ENCODE measurements at regions not wholly inside any gene's neighbourhood (a gene's known extent, or its start where the extent isn't known, plus 50 kb on each side); places are given as distances from the start of the nearest gene placed in this dataset.
"Not testable (repeated sequence)": the region's sequence is repeated elsewhere in the genome, so short reads cannot be mapped to it uniquely, and the experiment has no call there.

DNA sequence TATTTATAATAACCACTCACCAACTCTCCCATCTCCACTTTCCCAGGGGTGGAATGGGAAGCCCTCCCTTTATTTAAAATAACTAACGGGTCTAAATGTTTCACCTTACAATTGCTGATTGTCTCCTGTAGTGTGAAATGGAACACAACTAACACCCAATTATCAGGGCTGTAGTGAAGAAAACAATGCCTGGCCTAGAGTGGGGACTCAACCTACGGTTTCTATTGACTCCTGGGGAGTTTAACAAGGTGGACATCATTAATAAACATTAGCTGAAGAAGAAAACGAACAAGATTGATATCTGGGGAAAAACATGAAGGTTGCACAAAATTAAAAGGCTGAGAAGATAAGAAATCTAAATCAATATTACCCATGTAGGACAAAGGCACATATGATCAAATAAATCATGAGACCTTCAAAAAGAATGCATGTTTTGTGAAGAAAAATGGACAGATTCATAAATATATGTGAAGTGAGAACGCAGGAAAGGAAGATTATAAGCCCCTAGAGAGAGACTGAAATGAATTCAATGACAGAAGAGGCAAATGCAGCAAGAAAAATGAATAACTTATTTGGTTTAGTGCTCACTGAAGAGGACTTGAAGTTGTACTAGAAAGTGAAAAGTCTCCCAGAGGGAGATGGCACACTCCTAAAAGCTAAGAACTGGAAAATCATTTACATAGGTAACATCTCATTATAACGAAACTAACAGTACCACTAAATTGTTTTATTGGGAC lies 593.0 kb upstream of the AADAT start:
- DNase-seq, result no peak

DNA sequence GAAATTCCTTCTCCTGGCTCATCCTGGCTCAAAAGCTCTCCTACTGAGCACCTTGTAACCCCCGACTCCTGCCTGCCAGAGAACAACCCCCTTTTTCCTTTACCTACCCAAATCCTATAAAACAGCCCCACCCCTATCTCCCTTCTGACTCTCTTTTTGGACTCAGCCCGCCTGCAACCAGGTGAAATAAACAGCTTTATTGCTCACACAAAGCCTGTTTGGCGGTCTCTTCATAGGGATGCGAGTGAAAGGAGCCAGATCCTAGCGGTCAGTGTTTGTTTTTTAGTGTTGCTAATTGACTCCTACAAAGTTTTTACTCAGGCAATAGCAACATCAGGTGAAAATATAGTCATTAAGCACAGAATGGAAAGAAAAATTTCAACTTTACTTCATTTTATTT lies 592.3 kb upstream of the AADAT start:
- not testable (repeated sequence) for DNase-seq

DNA sequence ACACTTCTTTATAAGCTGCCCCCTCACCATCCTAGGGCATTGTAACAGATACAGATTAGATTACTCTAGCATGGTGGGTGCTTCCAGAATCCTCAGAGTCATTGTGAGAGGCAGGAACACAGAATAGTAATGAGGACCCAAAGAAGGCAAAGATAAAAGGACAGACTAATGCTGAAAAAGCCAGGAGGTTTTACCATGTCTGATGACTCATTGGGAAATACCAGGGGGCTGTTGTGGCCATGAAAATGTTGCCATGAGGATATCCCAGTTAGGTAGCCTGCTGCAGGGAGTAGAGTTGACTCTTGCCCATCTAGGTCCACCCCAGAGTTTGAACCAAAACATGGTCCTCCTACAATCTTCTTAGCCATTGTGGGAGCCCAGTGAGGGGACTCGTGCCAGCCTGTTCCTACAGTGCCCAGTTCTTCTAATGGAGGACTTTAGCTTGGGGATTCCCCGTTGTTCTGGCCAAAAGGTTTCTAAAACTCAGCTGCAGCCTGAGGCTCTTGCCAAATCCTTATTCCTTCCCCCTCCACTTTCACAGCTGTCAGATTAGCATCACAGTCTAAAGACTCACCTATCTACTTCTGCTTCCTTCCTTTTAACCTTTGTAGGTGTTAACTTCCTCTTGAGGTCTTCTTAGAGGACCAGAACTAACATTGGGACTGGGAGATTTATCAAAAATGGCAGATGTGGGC lies 586.0 kb upstream of the AADAT start:
- DNase-seq, result no peak

DNA sequence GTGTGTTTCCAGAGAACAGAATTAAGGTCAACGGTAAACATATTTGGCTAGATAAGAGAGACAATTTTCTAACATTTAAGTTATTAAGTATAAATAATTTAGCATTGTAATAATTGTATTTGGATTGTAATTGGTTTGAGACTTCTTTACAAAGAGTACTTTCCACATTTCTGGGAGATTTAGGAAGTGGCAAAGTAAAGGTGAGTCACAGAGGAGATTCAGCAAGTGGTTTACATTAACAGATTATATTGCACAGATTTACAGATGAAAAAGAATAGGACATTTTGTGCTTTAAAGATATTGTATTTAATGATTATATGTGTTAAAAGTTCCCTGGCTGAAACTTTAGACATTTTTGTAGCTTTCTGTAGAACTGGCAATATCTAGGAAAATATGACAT lies 584.4 kb upstream of the AADAT start:
- DNase-seq, result no peak

DNA sequence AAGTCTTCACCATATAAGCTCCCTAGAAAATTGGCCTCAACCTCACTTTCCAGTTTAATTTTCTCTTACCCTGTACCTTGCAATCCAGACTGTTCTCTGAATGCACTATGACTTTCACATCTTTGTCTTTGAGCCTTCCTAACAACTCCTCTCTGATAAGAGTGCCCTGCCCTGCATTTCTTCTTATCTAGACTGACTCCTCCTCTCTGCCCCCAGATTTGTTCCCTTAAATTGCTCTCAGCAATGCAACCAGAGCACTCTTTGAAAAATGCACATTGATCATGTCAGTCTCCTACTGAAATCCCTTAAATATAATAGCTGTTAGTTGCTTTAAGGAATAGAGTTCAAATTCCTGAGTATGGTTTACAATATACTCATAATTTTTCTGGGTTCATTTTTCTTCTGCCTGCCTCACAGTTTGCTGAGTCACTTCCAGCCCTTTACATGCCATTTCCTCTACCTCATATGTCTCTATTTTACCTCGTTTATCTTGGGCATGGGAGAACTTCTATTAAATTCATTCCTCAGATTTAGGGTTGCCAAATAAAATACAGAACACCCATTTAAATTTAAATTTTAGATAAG lies 582.7 kb upstream of the AADAT start:
- no peak for DNase-seq

DNA sequence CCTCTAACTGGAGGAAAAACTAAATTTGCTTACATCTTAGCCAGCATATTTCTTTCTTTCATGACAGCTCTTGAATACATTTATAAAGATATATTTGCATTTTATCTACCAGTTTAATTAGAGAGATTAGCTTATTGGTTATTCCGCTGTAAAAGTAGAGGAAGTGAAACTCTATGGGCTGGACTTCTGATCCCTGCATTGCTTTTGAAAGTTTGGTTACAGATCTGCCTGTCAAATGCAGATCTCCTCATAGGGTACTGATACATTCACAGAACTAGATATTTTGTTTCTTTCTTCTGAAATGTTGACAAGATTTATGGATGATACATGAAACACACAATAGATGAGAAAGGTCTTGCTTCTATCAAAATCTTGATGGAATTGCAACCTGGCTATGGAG lies 581.4 kb upstream of the AADAT start:
- no peak for DNase-seq

DNA sequence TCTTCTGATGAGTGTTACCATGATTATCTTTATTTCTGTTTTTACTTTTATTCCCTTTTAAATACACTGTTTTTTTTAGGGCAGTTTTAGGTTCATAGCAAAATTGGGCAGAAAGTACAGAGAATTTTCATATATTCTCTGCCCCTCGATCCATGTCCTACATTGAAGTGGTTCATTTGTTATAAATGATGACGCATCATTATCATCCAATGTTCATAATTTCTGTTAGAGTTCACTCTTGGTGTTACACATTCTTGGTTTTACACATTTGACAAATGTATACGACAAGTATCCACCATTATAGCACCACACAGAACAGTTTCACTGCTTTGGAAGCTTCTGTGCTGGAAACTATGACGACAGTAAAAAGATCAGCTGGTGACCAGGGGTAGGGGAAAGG lies 578.1 kb upstream of the AADAT start:
- DNase-seq, result no peak

DNA sequence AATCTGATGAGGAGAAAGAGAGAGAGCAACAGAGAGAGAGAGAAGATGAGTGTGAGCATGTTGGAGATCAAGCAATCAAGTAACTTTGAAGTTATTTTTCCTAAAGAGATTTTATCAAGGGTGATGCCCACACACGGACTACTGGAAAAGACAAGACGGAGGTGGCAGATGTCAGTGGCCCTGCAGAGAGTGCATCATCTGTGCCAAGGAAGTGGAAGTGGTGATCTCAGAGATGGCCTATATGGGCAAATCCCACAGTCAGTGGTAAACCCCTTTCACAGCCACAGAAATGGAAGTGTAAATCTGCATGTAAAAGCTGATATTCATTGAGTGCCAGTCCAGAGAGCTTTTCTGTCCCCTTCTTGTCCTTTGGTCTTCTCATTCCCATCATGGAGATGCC lies 577.2 kb upstream of the AADAT start:
- DNase-seq, result no peak

DNA sequence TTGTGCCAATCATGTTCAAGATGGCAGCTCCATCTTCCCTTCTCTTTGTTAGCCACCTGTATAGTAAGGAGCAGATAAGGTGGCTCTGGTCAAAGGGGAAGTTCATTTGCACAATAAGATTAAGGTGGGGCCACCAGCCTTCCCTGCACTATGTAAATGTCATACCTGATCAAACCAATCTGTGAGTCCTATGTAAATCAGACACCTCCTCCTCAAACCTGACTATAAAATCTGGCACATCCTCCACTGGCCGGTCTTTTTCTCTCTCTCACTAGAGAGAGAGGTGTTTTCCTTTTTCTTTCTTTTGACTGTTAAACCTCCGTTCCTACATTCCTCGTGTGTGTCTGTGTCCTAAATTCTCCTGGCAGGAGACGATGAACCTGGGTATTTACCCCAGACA lies 572.5 kb upstream of the AADAT start:
- no peak for DNase-seq

DNA sequence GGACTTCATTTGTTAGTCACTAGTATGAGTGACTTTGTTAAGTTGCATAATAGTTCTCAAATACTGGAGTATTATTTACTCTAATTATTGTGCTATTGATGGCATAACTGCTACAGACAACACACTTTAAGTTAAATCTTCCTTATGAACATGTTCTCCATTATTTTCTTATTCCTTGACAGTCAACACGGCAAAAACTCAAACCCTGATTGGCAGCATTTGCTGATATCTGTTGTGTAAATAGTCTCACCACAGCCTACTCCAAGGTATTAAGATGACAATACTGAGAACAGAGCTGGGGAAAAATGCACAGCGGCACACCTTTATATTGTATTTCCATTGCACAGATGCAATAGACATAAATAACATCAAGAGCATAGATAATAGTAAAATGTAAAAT lies 568.0 kb upstream of the AADAT start:
- DNase-seq, result no peak

DNA sequence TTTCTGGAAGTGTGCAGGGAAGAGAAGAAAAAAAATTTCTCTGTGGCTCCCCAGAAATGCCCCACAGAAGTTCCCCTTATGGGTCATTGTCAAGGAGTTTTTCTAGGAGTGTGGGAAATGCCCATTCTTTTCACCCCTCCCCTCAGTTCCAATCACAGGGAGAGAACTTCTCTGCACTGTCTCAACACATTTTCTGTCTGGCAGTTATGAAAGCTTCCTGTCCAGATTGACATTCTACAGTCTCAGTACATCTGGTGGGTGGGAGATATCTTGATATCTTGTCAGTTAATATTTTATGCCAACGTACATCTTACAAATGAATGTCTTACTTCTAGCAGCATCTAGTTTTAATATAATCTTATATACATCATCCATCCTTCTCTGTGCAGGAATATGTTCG lies 566.8 kb upstream of the AADAT start:
- DNase-seq, result no peak

DNA sequence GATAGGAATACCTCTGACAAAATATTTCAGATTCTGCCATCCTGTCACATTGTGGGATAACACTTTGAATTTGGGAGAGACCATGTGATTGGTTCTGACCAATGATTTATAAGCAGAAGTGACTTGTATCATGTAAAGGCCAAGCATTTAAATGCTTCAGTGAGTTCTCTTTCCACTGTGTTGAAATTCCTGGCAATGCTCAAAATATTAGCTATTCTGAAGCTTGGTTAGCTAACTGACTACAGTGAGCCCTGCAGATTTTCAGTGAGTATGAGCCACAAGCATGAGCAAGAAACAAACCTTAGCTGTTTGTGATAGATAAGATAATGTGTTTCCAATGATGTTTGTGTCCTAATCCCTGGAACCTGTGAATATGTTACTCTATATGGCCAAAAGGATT lies 562.8 kb upstream of the AADAT start:
- no peak for DNase-seq

DNA sequence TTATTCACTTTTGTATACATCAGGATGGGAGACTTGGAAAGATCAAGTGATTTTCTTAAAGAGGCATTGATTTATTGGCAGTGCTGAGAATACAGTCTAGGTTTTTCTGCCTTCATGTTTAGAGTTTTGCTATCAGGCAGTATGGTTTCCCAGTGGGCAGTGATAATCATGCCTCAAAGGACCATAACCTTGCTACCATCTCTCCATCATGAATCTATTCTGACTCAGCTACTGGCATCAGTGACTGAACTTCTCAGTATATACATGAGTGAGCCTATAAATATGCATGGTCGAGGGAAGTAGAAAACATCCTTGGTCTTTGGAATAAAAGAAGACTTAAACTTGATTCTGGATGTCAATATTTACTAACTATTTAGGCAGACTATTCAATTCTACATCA lies 562.0 kb upstream of the AADAT start:
- no peak for DNase-seq

DNA sequence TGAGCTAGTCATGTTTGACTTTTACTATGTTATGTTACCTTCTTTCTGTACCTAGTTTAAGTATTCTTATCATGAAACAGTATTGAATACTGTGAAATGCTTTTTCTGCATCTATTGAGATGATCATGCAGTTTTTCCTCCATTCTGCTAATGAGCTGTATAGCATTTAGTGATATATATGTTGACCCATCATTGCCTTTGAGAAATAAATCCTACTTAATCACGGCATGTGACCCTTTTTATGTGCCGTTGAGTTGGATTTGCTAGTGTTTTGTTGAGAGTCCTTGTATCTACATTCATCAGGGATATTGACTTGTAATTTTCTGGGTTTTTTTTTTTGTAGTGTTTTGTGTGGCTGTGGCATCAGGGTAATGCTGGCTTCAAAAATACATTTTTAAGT lies 537.7 kb upstream of the AADAT start:
- no peak for DNase-seq

DNA sequence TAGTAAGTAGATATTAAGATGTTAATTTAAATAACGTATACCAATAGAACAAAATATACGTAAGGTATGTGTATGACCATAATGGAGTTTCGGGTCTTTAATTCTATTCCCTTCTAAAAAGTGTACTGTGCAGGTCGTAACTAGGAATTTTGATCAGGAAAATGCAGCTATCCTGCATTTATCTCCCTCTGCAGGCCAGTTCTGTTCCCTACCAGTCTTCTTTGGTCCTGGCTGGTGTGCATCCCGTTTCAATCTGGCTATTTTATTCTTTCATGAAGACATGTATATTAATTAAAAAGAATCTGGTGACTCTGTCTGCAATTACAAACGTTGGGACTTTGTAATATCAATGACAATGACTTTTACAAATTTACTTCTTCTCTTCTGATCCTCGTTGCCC lies 534.1 kb upstream of the AADAT start:
- no peak for DNase-seq

DNA sequence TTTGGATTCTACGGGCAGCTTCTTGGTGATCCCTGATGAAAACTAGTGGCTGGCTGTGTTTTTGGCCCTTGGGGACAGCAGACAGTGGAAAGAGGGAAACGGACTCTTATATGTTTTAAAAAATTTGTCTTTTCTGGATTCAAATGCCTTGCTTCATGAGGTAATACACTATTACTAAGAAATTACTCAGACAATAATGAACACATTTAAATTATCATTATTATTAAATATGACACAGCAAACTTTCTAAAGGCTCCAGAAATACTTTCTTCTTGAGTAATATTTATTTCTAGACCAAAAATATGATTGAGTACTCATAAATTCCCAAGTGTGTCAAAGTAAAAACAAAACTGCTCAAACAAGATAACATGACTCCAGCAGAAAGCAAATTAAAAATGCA lies 520.7 kb upstream of the AADAT start:
- DNase-seq, result no peak

DNA sequence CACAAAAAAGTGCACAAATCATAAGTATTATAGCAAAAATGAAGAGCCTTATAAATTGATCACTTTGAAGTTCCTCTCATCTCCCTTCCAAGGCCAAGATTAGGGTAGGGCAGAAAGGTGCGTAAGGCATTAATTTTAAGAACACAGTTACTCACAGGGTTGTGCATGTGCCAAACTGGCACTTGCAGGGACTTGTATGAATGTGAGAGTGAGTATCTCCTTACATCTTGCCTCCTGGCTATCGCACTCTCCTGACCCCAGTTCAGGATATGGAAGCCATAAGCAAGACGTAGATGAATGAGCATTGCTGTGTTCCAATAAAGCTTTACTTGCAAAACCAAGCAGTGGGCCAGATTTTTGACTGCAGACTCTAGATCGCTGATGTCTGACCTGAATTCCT lies 510.1 kb upstream of the AADAT start:
- no peak for DNase-seq

DNA sequence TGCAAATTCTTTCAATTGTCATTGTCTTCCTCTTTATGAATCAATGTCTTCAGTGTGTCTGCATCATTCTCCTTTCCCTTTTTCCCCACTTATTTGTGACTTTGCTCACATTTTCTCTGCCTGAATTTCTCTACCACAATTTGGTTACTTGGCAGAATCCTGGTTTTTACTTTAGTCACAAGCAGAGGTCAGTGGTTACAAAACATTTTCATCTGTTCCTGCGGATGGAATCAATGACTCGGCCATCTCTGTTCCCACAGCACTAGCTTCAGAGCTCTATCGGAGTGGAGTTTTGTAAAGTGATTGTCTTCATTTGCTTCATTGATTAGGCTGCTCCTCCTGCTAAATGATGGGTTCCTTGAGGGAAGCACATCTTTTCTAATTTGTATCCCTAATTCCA lies 501.3 kb upstream of the AADAT start:
- no peak for DNase-seq

DNA sequence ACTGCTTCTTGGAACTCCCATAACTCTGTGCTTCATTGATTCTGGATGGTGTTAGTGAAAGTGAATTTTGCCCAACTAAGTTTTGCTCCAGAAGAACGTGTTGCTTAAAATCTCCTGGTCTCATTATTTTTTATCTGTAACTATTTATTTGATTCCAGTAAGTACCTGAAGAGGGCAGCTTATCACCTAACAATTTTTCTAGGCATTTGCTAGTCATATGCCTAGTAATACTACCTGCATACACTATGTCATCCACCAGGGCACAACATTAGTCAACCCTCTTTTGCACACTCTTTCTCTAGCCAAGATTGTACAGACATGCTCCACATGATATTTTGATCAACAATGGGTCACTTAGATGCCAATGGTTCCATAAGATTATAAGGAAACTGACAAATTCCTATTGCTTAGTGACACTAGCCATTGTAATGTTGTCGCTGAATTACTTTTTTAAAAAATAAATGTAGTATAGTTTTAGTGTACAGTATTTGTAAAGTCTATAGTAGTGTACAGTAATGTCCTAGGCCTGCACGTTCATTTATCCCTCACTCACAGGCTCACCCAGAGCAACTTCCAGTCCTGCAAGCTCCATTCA lies 499.9 kb upstream of the AADAT start:
- DNase-seq, result no peak

DNA sequence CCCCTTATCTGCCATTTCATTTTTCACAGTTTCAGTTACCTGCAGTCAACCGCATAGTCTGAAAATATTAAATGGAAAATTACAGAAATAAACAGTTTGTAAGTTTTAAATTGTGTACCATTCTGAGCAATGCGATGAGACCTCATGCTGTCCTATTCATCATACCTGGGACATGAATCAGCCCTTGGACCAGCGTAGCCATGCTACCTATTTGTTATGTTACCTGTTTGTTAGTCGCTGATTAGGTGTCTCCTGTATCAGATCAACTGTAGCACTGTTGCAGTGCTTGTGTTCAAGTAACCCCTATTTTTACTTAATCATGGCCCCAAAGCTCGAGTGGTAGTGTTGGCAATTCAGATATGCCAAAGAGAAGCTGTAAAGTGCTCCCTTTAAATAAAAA lies 492.2 kb upstream of the AADAT start:
- DNase-seq, result no peak

DNA sequence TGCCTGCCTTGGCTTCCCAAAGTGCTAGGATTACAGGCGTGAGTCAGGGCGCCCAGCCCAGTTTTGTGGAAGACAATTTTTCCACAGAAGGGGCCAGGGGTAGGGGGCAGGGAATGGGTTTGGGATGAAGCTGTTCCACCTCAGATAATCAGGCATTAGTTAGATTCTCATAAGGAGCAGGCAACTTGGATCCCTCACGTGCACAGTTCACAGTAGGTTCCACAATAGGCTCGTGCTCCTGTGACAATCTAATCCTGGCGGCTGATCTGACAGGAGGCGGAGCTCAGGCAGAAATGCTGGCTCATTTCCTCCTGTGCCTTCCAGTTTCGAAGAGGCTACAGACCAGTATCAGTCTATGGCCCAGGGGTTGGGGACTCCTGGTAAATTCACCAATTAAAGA lies 491.6 kb upstream of the AADAT start:
- DNase-seq, result no peak

DNA sequence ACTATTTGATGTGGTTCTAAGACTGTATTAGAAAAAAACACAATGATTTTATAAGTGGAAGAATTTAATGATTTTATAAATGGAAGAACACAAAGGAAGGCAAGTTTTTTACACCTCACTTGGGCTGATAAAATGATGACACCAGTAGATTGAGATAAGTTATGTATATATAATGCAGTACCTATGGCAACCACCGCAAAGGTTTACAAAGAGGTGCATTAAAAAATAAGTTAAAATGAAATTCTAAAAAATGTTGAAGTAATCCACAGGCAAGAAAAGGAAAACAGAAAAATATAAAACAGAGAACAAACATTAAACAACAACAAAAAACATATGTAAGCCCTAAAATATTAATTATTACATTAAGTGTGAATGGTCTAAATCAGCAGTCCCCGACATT lies 490.9 kb upstream of the AADAT start:
- no peak for DNase-seq

DNA sequence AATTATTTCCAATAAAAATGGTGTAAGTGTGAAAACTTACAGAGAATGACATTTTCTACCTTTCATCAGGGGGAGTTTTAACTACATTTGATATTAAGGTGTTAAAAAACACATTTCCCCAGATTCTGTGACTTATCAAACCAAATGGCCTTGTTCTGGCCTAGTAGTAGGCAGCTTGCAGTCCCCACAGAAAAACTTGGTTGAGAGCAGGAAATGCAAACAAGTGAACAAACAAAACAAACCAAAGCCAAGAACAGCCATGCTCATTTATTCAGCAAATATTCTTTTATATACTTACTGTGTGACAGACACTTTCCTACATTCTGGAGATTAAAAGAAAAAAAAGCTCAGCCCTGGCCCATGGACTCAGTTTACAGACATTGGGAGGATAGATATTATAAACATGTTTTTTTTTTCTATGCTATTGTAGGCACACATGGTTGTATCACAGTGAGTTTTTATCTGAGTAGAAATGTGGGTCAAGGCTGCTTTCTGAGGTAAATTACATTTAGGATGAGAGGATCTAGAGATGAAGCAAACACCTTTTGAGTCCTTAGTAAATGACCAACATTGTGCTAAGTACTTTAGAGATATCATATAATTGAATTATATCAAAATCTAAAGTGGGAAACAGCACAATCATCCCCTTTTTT lies 449.2 kb upstream of the AADAT start:
- no peak for DNase-seq

All from activated gamma-delta T cell (primary cell).